ENCODE measurements at regions not wholly inside any gene's neighbourhood (a gene's known extent, or its start where the extent isn't known, plus 50 kb on each side); places are given as distances from the start of the nearest gene placed in this dataset.

- TF ChIP-seq CTCF (IDR thresholded peaks at IDR 0.05; ENCODE audit: insufficient read depth, low read length) = no peak
- TF ChIP-seq GABPA (IDR thresholded peaks at IDR 0.05; ENCODE audit: low read depth) = no peak
- no peak for TF ChIP-seq POLR2AphosphoS5 (IDR thresholded peaks at IDR 0.05; ENCODE audit: low read depth)
Measured at GRCh38 chr1:55309786-55310504, 94.8 kb upstream of the USP24 start.
